ENCODE measurements at regions not wholly inside any gene's neighbourhood (a gene's known extent, or its start where the extent isn't known, plus 50 kb on each side); places are given as distances from the start of the nearest gene placed in this dataset.

- no peaks in the 10 kb centered on the region for H3K4me1 ChIP-seq
- TF ChIP-seq Cebpa-rat (IDR thresholded peaks at IDR 0.05), result no peak
- H3K27ac ChIP-seq, result no peak overlapping the region
- no peak overlapping the region for H3K4me3 ChIP-seq
- no peaks in the 10 kb centered on the region for H3K27me3 ChIP-seq
- no peak overlapping the region for H3K9ac ChIP-seq
- H3K36me3 ChIP-seq, result no peaks in the 10 kb centered on the region
- H4K20me1 ChIP-seq, result no peaks in the 10 kb centered on the region
- no peak overlapping the region for H3K4me2 ChIP-seq
- H3K9me3 ChIP-seq, result no peaks in the 10 kb centered on the region
These were observed 1248.2 kb upstream of the CDH9 start for GRCh38 chr5:28286566-28286965.

- no peaks in the 10 kb centered on the region for H3K9me3 ChIP-seq
- H3K27me3 ChIP-seq, result no peaks in the 10 kb centered on the region
- H3K4me3 ChIP-seq, result no peak overlapping the region
- H3K9ac ChIP-seq, result no peak overlapping the region
- H3K36me3 ChIP-seq, result no peaks in the 10 kb centered on the region
- H4K20me1 ChIP-seq, result no peaks in the 10 kb centered on the region
- no peak overlapping the region for H3K4me2 ChIP-seq
- H3K27ac ChIP-seq, result no peak overlapping the region
- H3K4me1 ChIP-seq, result no peaks in the 10 kb centered on the region
- no peak for TF ChIP-seq Cebpa-rat (IDR thresholded peaks at IDR 0.05)
These were observed 1246.4 kb upstream of the CDH9 start for GRCh38 chr5:28284788-28285187.

DNA sequence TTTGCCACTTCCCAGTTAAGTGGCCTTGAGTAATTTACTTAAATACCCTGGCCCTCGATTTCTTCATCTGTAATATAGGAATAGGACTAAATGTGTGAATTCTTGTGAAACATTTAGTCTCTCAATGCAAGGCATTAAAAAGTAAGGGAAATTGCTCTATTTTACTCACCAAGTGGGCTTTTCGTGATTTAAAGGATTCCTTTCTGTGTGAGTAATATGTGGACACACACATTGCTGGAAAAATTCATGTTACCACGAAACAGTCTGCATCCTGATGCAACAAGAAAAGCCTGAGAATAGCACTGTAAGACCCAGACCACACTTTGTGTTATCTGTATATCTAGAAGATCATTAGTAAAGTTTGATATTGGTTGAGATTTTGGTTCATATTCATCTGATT is 1243.0 kb upstream of the CDH9 start:
- Histone ChIP-seq H3K9me3 (no peaks in the 10 kb centered on the region), H3K4me1 (no peaks in the 10 kb centered on the region), H3K4me2 (no peak overlapping the region), H3K4me3 (no peak overlapping the region), H4K20me1 (no peaks in the 10 kb centered on the region), H3K27ac (no peak overlapping the region), H3K9ac (no peak overlapping the region), H3K36me3 (no peaks in the 10 kb centered on the region), H3K27me3 (no peaks in the 10 kb centered on the region)
- TF ChIP-seq Cebpa-rat (IDR thresholded peaks at IDR 0.05), result no peak

- Histone ChIP-seq H3K4me3 (no peak overlapping the region), H3K9ac (no peak overlapping the region), H3K27ac (no peak overlapping the region), H3K36me3 (no peaks in the 10 kb centered on the region), H3K9me3 (no peaks in the 10 kb centered on the region), H3K4me2 (no peak overlapping the region), H4K20me1 (no peaks in the 10 kb centered on the region), H3K27me3 (no peaks in the 10 kb centered on the region), H3K4me1 (no peaks in the 10 kb centered on the region)
- TF ChIP-seq Cebpa-rat (IDR thresholded peaks at IDR 0.05), result no peak
These were observed 1237.5 kb upstream of the CDH9 start for GRCh38 chr5:28275931-28276330.

DNA sequence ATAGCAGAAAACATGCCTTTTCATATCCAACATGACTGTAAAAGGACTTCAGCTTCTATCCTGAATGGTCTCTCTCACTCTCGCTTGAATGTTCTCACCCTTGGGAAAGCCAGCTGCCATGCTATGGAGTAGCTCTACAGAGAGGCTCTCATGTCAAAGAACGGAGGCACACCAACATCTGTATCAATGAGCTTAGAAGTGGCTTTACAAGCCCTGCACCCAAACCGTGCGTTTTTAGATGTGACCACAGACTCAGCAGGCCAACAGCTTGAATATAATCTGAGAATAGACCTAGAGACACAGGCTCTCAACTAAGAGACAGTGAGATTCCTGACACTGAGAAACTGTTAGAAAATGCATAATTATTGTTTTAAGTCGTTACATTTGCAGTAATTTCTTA is 1231.6 kb upstream of the CDH9 start:
- no peak overlapping the region for H3K9ac ChIP-seq
- H3K4me1 ChIP-seq, result no peaks in the 10 kb centered on the region
- no peaks in the 10 kb centered on the region for H3K36me3 ChIP-seq
- no peaks in the 10 kb centered on the region for H3K27me3 ChIP-seq
- no peak overlapping the region for H3K4me3 ChIP-seq
- no peak overlapping the region for H3K4me2 ChIP-seq
- no peak overlapping the region for H3K27ac ChIP-seq
- TF ChIP-seq Cebpa-rat (IDR thresholded peaks at IDR 0.05), result no peak
- no peaks in the 10 kb centered on the region for H4K20me1 ChIP-seq
- H3K9me3 ChIP-seq, result no peaks in the 10 kb centered on the region

DNA sequence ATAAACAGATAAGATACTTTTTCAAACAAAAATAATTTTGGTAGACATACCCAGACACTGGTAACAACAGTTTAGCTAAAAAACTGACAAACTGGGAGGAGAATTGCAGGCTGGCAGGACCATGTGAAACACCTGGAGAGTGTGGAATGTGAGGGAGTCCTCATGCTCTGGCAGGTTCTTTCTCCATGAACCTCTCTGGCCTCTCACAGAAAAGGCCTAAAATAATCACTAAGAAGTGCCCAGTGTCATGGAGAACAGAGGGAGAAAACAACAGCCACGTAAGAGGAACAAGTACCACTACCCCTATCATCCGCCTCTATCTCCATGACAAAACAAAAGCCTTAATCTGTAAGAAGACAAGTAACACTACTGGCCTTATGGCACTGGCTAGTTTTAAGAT is 1227.5 kb upstream of the CDH9 start:
- Histone ChIP-seq H3K27ac (no peak overlapping the region), H3K4me2 (no peak overlapping the region), H4K20me1 (no peaks in the 10 kb centered on the region), H3K9ac (no peak overlapping the region), H3K27me3 (no peaks in the 10 kb centered on the region), H3K4me3 (no peak overlapping the region), H3K36me3 (no peaks in the 10 kb centered on the region), H3K9me3 (no peaks in the 10 kb centered on the region), H3K4me1 (no peaks in the 10 kb centered on the region)
- TF ChIP-seq Cebpa-rat (IDR thresholded peaks at IDR 0.05), result no peak

DNA sequence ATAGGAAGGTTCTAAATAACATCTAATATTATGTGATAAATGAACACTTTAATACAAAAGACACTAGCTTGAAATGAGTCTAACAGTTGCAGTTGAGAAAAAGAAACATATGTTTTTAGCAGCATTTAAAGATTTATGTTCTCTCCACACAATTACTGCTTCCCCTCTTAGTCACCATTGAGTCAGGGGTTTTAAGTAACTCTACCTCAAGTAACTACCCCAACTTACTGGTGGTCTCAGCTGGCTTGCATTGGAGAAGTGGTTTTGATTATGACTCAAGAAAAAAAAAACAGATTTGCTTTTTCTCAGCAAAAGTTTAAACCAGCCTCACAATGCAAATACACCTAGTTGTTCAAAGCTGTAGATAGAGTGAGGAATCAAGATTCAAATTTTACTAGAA is 1216.5 kb upstream of the CDH9 start:
- H3K36me3 ChIP-seq, result no peaks in the 10 kb centered on the region
- H3K9ac ChIP-seq, result no peak overlapping the region
- no peak for TF ChIP-seq Cebpa-rat (IDR thresholded peaks at IDR 0.05)
- H3K4me2 ChIP-seq, result no peak overlapping the region
- H3K27me3 ChIP-seq, result no peaks in the 10 kb centered on the region
- H3K4me3 ChIP-seq, result no peak overlapping the region
- H3K9me3 ChIP-seq, result no peaks in the 10 kb centered on the region
- no peak overlapping the region for H3K27ac ChIP-seq
- no peaks in the 10 kb centered on the region for H4K20me1 ChIP-seq
- H3K4me1 ChIP-seq, result no peaks in the 10 kb centered on the region

GRCh38 chr5:28253431-28253830 is 1215.0 kb upstream of the CDH9 start:
- Histone ChIP-seq H3K9me3 (no peaks in the 10 kb centered on the region), H3K4me1 (no peaks in the 10 kb centered on the region), H3K4me3 (no peak overlapping the region), H3K9ac (no peak overlapping the region), H4K20me1 (no peaks in the 10 kb centered on the region), H3K27me3 (no peaks in the 10 kb centered on the region), H3K4me2 (no peak overlapping the region), H3K36me3 (no peaks in the 10 kb centered on the region), H3K27ac (no peak overlapping the region)
- TF ChIP-seq Cebpa-rat (IDR thresholded peaks at IDR 0.05), result no peak

DNA sequence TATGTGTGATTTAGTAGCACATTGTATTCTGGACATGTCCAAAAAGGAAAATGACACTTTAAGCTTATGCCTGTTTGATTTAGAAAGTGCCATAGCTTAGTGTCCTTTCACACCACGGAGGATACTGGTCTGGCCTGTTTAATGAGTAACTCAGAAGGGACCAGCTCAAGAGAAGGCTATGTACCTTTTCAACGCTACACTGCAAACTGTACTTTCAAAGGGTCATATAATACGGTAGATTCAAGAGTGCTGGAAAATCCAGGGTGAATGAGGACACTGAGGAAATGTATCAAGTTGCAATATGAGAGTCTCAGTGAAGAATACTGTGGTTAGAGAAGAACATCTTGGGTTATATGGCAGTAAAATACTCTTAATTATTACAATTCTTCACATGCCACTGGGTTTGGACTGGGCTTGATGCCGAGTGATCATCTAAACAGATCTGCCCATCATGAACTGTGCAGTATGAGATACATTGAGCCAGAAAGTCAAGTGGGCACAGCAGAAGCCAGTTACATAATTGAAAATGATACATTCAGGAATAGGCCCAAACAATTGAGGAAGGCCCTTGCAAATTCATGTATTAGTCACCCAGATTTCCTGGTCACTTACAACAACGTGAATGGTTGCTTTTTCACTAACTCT is 1211.5 kb upstream of the CDH9 start:
- no peak for TF ChIP-seq Cebpa-rat (IDR thresholded peaks at IDR 0.05)
- H4K20me1 ChIP-seq, result no peaks in the 10 kb centered on the region
- no peak overlapping the region for H3K4me2 ChIP-seq
- no peak overlapping the region for H3K9ac ChIP-seq
- no peaks in the 10 kb centered on the region for H3K4me1 ChIP-seq
- no peak overlapping the region for H3K27ac ChIP-seq
- H3K9me3 ChIP-seq, result no peaks in the 10 kb centered on the region
- no peaks in the 10 kb centered on the region for H3K36me3 ChIP-seq
- H3K27me3 ChIP-seq, result no peaks in the 10 kb centered on the region
- H3K4me3 ChIP-seq, result no peak overlapping the region

- Histone ChIP-seq H3K4me2 (no peak overlapping the region), H3K9me3 (no peaks in the 10 kb centered on the region), H3K4me3 (no peak overlapping the region), H3K27ac (no peak overlapping the region), H3K27me3 (no peaks in the 10 kb centered on the region), H3K9ac (no peak overlapping the region), H3K36me3 (no peaks in the 10 kb centered on the region), H4K20me1 (no peaks in the 10 kb centered on the region), H3K4me1 (no peaks in the 10 kb centered on the region)
- TF ChIP-seq Cebpa-rat (IDR thresholded peaks at IDR 0.05), result no peak
These were observed 1196.1 kb upstream of the CDH9 start for GRCh38 chr5:28234356-28234968.

DNA sequence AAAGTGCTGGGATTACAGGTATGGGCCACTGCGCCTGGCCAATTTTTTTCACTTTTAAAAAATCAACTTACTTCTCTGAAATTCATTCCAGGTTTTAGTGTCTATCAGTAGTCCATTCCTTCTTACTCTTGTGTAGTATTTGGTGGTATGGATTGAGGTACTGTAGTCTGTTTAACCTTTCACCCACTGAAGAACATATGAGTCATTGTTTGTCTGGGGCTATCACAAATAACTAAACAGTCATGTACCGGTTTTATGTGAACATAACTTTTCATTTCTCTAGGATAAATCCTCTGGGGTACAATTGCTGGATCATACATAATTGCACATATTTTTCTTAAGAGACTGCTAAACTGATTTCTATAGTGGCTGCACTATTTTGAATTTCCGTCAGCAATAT is 1188.0 kb upstream of the CDH9 start:
- Histone ChIP-seq H3K4me3 (no peak overlapping the region), H3K9ac (no peak overlapping the region), H3K27me3 (no peaks in the 10 kb centered on the region)

More for the DNA sequence above, 1188.0 kb upstream of the CDH9 start:
- Histone ChIP-seq H4K20me1 (no peaks in the 10 kb centered on the region), H3K27ac (no peak overlapping the region), H3K4me1 (no peaks in the 10 kb centered on the region), H3K9me3 (no peaks in the 10 kb centered on the region), H3K4me2 (no peak overlapping the region), H3K36me3 (no peaks in the 10 kb centered on the region)
- no peak for TF ChIP-seq Cebpa-rat (IDR thresholded peaks at IDR 0.05)

All from BLaER1 (cell line).